PC-3 (cell line): ENCODE measurements at regions not wholly inside any gene's neighbourhood (a gene's known extent, or its start where the extent isn't known, plus 50 kb on each side); places are given as distances from the start of the nearest gene placed in this dataset.

Source experiments
- EZH2 ChIP-seq: fragments of 300-600 bp; sonication (generic); IDR thresholded peaks from one replicate; pipeline ENCODE4 v1.6.1; 2017; ENCODE audit warnings: antibody characterized with exemption, mild to moderate bottlenecking, low read length; ENCODE audit not compliant: unreplicated experiment
- EZH2phosphoT487 ChIP-seq: fragments of 300-600 bp; sonication (generic); IDR thresholded peaks from 2 replicates; pipeline ENCODE4 v1.6.1; 2018; ENCODE audit warnings: mild to moderate bottlenecking, antibody characterized with exemption, low read length, borderline replicate concordance
- TF ChIP-seq, protein P1 (sequence below): fragments of 300-600 bp; sonication (generic); conservative IDR thresholded peaks from 2 replicates; pipeline ENCODE4 v1.5.1; 2017; ENCODE audit warnings: antibody characterized with exemption, low read depth, mild to moderate bottlenecking, low read length

DNA sequence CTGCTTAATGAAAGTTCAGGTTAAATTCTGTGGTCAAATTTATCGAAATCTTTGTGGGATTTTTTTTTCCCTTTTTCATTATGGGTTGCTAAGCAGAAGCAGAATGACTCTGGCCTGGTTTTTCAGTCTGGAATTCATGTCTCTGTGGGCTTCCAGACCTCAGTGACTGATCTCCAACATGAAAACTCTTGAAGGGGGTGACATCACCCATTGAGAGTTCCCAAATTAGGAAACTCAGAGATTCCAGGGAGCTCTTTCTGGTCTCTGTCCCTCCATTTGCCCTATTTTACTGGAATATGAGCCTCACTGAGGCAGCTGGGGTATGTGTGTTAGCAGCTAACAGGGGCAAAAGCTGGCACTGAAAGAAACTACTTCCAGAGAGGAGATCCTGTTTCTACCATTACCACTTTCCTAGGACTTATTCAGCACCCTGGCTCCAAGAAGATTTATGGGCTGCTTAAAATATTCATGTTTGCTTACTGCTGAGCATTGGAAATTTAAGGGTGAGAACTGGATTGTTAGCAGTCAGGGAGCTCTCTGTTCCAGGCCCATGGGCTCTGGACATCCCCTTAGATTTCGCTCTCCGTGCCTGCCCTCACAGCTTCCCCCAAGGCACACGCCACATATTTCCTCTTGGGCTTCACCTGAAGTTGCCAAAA lies 203.4 kb upstream of the SPAG17 start:
- TF ChIP-seq, protein P1, sequence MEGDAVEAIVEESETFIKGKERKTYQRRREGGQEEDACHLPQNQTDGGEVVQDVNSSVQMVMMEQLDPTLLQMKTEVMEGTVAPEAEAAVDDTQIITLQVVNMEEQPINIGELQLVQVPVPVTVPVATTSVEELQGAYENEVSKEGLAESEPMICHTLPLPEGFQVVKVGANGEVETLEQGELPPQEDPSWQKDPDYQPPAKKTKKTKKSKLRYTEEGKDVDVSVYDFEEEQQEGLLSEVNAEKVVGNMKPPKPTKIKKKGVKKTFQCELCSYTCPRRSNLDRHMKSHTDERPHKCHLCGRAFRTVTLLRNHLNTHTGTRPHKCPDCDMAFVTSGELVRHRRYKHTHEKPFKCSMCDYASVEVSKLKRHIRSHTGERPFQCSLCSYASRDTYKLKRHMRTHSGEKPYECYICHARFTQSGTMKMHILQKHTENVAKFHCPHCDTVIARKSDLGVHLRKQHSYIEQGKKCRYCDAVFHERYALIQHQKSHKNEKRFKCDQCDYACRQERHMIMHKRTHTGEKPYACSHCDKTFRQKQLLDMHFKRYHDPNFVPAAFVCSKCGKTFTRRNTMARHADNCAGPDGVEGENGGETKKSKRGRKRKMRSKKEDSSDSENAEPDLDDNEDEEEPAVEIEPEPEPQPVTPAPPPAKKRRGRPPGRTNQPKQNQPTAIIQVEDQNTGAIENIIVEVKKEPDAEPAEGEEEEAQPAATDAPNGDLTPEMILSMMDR = no peak
- TF ChIP-seq EZH2 (no peak), EZH2phosphoT487 (no peak)
